NCI-H1436 (cell line): ENCODE measurements at regions not wholly inside any gene's neighbourhood (a gene's known extent, or its start where the extent isn't known, plus 50 kb on each side); places are given as distances from the start of the nearest gene placed in this dataset.

Experiments used
- DNase-seq: peaks from one replicate; lab custom pipeline; 2025; lab: John Stamatoyannopoulos, UW

DNA sequence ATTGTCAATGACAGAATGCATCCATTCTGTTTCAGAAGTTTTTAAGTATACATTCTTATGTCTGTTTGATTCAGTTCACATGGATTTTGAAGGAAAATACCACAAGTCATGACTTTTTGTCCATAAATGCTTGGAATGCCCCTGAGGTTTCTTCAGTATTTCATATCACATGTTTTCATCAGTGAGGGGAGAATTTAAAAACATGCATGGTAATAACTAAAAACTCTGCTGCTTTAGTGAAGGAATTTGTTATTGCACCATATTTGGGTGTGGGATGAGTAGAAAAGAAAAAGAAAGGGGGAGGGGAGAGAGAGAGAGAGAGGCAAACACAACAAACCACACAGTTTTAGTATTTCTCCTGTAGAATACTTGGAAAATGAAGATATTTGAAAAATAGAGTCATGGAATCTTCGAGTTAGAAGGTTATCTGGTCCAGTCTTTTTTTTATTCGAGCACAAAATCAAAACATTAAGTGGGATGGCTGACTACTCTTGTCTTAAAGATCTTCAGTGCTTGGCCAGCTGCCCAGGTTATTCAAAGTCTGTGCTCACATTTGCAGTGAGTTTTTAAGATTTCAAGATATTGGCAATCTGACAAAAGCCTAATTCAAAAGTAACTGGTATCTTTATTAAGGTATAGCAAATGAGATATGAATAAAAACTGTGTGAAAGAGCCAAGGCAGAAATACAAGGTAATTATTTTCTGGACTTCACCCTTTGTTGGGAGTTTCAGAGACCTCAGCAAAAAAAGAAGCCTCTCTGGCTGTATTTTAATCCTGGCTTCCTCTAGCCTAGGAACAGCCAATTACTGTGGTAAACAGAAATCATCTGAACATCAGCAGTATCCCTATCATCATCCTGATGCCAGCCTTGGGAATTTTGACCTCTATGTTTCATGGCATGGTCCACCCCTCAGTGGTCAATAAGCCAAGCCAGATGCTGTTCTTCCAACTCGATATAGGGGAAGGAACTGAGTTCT is 687.9 kb upstream of the CITED2 start:
- DNase-seq = no peak

DNA sequence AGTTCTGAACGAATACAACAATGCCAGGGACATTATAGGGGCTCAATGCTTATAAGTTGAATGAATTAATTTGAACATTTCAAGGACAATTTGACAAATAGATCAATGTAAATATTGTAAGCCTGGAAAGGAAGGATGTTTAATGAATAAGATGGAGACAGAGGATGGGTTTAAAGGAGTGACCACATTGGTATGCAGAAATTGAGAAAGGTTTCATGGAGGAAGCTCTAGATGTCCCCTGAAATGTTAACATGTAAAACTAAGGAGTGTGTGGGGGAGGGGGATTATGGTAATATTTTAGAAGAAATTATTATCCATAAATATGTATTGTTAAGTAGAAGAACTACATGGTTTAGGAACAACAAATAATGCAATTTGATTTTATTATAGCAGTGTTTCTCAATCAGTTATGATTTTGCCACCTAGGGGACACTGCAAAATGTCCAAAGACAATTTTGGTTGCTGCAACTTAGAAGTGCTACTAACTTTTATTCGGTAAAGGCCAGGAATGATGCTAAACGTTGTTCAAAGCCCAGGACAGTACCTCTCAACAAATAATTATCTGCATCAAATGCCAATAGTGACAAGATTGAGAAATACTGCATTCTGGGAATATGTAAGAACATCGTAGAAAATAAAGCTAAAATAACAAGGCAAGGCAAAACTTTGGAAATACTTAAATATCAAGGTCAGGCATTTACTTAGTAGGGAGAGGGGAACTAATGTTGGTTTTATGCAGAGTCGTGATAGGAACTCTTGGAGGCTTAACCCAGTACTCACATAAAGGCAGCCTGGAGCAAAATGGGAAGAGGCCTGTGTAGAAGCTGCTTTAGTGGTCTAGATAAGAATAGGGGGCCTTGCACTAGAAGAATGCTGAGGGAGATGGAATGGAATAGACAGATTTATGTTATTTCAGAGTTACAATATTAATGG is 686.9 kb upstream of the CITED2 start:
- no peak for DNase-seq

DNA sequence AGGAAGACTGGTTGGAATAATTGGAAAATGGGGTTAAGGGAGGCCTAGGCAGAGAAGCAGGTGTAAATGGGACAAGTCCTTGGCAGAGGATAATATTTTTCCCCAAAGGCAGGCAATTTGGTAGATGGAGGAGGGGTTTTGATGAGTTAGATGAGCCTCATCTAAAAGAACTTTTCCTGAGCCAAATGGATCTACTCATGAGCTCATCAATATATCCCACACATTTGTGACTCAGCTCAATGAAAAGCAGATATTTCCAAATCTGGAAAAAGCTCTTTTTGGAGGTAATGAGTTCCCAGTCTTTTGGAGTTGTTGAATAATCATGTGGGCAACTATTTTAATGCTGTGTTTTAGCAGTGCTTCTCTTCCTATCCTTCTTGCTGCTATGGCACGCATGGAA is 685.5 kb upstream of the CITED2 start:
- no peak for DNase-seq

DNA sequence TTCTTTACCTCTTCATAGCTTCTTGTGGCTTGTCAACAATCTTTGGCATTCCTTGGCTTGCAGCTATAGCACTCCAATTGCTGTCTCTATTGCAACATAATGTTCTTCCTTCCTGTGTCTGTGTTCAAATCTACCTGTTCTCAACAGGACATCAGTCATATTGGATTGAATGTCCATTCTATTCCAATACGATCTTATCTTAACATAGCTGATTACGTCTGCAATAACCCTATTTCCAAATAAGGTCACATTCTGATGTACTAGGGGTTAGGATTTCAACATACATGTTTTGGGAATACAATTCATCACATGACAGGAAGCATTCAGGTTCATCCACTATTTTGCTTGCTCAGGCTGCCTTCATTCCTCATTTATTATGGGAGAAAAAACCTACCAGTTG is 684.4 kb upstream of the CITED2 start:
- DNase-seq = no peak

DNA sequence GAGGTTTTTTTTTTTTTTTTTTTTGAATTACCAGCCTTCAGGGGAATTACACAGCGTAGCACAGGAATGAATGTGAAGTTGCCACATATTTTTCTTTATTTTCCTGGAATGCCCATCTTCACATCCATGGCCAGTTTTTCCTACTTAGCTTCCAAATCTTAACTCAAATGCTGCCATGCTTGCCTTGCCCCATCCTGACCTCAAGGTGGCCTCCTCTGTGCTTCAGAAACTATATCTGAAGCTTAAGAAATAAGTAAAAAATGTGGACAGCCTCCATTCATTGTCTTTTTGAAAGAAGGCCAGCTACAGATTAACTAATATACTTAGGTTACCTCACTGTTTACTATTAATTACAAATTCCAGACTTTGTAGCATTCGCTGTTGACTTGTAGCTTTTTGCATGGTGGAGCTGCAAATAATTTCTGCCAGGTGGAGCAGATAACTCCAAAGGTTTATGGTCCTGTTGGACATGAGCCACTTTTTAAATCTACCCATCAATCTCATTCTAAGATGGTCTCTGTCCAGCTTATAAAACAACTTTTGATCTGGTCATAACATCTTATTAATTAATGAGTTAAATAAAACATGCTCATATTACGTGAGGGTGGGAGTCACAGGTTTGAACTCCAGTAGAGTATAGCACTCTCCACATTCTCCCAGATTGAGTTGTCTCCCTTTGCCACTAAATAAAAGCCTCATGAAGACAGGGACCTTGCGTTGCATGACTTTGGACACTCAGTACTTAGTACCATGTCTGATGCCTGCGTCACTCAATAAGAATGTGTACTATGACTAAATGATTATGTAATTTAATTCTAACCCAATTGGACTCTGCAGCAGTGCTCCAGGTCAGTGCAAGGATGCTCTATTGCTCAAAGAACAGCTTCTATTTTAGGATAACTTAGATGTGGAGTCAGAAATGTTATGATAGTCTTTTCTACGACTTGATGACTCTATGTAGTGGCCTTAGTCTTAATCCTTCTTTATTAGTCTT is 678.6 kb upstream of the CITED2 start:
- DNase-seq = no peak

DNA sequence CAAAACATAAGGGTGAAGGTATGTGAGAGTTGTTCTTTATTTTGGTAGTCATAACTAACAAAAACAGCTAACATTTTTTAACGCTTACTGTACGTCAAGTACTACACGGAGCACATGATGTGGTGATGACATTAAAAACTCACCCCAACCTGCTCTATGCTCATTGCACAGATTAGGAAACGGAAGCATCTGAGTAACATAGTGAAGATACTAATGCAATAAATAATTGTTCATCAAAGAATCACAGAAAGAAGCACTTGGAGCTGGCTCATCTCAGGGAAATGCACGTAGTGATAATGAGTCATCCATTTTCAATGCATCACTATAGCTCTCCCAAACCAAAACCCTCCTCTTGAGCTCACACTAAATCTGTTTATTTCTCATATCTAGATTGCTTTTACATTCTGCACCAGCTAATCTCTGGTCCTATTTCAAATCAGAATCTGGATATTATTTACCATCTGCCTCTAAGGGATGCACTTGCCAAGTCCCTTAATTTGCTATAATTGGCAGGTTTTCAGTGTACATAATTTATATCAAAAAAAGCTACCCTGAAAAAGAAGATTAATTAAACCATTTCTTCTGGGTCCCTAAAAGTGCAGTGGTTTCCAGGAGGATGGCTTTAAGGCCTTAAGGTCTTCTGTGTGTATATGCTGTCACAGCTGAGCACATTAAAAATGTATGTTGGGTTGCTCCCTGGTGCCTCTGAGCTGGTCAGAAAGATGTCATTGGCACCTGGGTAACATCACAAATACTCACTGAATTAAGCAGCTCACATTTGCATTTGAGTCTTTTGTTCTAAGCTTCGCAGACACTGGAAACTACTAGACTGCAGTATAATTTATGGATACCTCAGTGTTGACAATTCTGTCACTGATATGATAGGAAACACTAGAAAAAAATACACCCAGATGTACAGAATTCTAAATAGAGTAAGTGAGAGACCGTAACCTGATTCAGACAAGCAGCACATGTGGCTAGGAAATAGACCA is 677.4 kb upstream of the CITED2 start:
- peak; percentile 32 for DNase-seq

- DNase-seq = peak; percentile 78
Observed at GRCh38 chr6:140050101-140050995, 675.9 kb upstream of the CITED2 start.

DNA sequence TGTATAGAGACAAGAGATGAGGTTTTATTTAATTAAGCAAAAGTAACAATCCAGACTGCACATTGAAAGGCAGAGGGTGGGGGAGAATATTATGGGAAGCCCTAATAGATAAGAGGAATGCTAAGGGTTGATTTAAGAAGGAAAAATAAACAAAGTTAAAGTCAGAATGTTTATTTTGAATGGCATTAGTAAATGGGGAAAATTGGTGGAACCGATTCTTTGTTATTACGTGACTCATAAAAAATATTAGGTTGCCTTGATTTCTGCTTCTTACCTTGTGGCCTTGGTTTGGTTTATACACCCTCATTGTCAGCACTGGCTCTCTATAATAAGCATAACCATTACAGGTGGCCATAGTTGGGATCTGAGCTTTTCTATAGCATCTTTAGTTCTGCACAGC is 674.8 kb upstream of the CITED2 start:
- no peak for DNase-seq

DNA sequence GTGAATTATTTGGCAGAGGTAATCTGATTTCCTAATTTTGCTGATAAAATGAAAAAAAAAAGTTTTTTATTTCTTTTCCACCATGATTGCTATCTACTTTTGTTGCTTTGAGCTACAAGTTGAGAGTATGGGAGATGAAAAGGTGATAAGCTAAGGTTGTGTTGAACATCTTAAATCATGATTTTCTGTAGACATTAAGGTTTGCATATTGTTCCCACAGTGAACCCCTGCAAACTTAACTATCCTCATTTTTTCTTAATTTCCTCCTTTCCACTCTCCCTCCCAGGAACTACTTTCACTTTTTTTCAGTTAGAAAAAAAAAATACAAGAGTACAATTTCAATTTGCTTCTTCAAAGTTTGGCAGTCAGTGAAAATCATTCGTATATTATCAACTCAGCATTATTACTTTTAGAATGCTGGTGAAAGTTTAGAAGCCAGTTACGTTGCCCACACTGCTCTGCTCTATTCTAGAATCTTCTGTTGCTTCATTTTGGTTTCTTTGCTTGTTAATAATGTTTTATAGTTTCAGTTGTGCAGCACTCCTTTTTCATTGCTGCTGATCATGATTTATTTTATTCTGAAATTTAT is 673.8 kb upstream of the CITED2 start:
- no peak for DNase-seq

DNA sequence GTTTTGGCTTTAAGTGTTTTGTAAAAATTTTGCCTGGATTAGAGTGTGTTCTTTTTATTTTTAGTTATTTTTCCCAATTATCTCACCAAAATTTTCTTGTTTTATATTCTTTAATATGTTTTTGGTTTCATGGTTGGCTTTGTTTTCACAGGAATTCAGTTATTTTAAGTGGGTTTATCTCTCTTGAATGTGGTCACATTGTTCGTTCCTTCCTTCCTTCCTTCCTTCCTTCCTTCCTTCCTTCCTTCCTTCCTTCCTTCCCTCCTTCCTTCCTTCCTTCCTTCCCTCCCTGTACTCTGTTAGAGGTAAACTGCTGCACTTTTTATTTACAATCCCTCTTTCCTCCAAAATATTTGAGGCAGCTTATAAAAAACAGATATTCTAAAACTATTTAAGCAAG is 672.9 kb upstream of the CITED2 start:
- no peak for DNase-seq

DNA sequence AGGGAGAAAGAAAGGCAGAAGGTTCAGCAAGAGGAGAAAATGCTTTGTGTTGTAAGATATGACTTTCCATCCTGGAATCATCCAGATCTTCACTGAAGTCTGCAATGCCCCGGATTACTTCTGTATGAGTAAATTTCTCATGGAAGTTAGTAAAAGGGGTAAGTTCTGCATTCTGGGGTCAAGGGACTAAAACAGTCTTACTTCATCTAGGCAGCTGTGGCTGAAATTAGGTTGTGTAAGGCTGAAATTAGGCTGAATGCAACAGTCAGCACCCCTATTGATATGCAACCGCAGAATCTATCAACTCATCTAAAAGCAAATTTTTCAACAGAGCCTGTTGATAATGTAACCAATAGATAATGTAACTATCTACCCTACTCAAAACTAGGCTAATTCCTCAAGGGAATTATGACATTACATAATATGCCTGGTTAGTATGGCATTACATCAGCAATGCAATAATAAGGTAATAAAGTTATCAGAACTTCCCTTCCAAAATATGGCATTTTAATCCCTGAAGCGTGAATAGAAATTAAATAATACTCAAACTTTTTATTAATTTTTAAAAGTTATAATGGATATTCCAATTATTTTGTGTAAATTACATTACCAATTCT is 671.7 kb upstream of the CITED2 start:
- no peak for DNase-seq

DNA sequence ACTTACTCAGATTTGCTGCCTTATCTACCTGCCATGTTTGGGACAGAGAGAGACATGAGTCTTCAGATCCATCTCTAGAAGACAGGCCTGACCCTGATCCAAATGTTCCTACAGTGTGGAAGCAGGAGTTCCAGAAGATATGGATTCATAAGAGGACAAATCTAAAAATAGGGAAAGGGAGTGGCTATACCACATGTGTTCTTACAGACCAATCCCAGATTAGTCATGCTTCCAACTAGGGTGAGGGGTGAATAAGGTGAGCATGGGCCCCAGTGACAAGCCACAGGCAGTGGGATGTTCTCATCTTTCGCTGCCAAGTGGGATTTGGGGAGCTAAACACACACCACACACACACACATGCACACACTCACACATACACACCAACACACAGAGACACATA is 670.7 kb upstream of the CITED2 start:
- DNase-seq = no peak

- DNase-seq = no peak
Observed at GRCh38 chr6:140044626-140045025, 670.2 kb upstream of the CITED2 start.

DNA sequence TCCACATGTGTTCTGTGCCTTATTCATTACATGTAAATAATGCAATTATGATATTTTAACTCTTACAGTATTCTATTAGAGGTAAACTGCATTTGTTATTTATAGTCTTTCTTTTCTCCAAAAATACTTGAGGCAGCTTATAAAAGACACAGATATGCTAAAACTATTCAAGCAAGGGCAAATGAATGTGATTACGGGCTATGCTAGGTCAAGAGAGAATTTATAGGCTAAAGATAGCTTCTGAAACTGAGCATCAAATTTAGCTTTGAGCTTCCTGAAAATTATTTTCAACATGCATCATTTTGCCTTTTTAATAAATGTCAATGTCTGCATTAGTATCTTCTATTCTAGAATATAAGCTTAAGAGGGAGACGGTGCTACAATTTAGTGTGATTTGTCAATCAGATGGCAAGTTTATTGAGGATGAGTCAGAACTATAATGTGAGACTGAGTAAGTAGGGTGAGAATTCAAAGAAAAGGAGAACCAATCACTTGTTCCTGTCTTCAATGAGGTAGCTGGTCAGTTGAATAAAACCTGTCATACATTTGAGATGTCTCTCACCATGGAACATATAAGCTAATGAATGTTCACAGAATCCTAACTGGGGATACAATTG is 669.4 kb upstream of the CITED2 start:
- DNase-seq = no peak

DNA sequence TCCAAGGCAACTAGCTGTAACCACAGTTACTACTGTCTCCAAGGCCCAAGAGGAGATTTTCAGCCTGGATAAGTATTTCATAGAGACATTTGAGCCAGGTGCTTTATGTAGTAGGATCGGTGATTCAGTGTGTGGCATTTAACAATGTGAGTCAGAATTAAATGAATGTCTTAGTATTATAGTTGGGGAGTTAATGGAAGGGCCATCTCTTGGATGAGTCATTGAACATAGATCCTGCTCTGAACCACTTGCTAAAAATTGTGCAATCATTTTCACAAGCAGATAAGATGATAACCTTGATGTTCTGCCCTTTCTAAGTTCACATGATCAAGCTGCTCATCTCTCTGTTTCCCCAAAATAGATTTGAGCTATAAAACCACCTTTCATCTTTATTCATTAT is 668.9 kb upstream of the CITED2 start:
- peak; percentile 19 for DNase-seq

DNA sequence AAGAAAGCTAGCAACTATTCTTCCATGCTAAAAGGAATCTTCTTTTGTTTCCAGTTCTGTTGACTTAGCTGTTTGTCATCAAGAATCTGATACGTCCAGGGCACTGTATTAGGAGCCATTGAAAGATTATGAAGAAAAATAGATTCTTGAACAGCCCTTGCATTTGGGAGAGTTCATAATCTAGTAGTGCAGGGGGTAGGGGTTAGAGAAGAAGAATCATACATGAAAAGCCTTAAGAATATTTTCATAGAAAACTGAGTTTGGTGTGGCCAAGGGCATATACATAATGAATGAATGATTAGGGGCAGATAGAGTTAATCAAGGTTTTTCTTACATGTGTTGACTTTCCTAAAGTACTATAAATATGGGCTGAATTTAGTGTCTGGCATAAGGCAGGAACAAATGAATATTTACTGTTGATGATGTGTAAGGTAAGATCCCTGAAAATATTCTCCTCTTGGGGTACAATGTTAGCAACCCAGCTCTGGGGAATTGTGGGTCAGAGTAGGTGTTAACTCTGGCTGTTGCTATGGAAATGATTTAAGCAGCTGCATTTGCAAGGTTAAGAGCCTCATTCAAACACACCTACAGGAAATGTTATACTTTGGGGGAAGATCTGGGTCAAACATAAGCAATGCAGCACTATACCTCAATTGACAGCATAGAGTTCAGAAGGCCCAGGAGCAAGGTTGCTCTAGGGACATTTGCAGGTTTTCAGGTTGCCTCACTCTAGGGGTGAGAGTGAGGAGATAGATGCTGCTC is 667.3 kb upstream of the CITED2 start:
- peak; percentile 44 for DNase-seq

DNA sequence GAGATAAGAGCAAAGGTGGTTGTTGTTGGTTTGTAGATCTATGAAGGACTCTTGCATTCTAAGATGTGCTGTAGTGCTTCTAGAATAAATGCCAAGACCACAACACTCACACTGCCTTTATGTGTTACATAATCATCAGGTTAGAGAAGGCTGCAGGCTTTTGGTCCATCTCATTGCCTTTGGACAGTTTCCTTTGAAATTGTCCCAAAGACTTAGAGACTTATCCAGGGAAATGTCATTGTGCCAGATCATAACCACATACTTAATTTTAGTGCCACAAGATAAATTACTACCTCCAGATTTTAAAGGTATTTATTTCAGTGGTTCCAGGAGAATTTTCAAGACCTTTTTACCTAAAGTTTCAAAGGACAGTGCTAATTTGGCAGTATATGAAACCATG is 666.6 kb upstream of the CITED2 start:
- no peak for DNase-seq
